Right atrium auricular region (tissue), 2 donors: ENCODE measurements at regions not wholly inside any gene's neighbourhood (a gene's known extent, or its start where the extent isn't known, plus 50 kb on each side); places are given as distances from the start of the nearest gene placed in this dataset.

Experiments used
- DNase-seq: peaks from one replicate; pipeline ENCODE4 v3.0.0-alpha.2; 2019; ENCODE audit warnings: low spot score
- H3K27ac ChIP-seq, 2 donors: fragments of 200-600 bp; sonication (generic); 1 replicate in 1 of 2; 2 replicates in 1 of 2; pipeline ENCODE4 v1.5.1; 2016 to 2019
- H3K27me3 ChIP-seq, 2 donors: fragments of 200-600 bp; sonication (generic); one replicate each; pipeline versions ENCODE4 v1.5.1 to v1.6.0; 2017 to 2019
- H3K36me3 ChIP-seq: fragments of 200-600 bp; sonication (generic); one replicate; pipeline ENCODE4 v1.5.1; 2016
- H3K4me1 ChIP-seq, 2 donors: fragments of 200-600 bp; sonication (generic); one replicate each; pipeline versions ENCODE4 v1.5.1 to v1.6.0; 2017 to 2019
- H3K4me3 ChIP-seq, 2 donors: fragments of 200-600 bp; sonication (generic); 1 replicate in 1 of 2; 2 replicates in 1 of 2; pipeline ENCODE4 v1.5.1; 2017 to 2019; ENCODE audit warnings: mild to moderate bottlenecking in 1 of 2, moderate library complexity in 1 of 2
- H3K9me3 ChIP-seq, 2 donors: fragments of 200-600 bp; sonication (generic); one replicate each; pipeline ENCODE4 v1.5.1; 2019
- TF ChIP-seq, protein P1 (sequence below), 2 donors: fragments of 200-600 bp; sonication (generic); IDR thresholded peaks; one replicate each; pipeline ENCODE4 v1.5.1; 2019; ENCODE audit warnings: antibody characterized with exemption in 2 of 2

DNA sequence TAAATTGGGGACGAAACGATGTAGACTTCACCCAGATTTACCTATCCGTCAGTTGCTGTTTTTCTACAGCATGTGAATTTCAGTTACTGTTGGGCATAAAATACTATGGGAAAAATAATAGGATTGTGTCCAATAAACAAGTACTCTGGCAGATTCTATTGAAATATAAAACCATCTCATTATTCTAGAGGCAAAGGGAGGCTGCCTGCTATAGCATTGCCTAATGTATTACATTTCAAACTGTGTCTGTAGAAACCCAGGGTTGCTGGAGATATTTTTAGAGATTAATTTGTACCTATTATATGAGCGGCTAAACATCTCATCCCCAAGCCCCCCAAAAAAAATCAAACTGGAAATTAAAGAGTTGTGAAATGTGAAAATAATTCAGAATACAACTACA is 159.6 kb upstream of the IL12A start:
- Histone ChIP-seq H3K27ac (no peak overlapping the region), H3K4me1 (peaks cover 0 to 30% of the 10 kb centered on the region in 2 donors), H3K4me3 (no peak overlapping the region)

DNA sequence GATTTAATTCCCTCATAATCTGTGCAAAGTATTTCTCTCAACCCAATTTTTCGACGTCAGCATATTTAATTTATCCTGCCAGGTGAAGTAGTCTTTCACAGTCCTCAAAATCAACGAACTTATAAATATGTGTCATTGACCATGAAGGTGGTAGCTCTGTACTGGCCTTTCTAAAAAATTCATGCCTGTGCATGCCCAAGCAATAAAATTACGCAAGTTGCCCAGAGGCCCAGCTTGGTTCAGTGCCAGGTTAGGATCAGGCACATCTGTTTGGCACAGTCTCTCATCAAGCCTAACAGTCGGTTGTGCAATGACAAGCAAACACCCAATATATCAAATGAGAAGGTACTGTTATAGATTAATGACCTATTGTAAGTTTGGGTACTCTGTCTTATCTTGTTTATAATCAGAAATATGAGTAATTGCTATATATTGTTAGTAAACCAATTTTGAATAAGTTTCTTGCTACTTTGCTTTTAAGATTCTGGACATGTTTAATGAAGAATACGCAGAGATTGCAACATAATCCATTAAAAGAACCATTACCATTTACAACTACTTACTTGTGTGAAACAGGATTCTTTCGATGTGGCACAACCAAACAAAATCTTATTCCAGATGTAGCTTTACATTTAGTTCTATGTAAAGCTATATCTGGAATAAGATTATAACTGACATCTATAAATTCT is 159.0 kb upstream of the IL12A start:
- H3K27ac ChIP-seq, result peak overlapping the region in 1 of 2 donors; percentile 17
- TF ChIP-seq, protein P1, sequence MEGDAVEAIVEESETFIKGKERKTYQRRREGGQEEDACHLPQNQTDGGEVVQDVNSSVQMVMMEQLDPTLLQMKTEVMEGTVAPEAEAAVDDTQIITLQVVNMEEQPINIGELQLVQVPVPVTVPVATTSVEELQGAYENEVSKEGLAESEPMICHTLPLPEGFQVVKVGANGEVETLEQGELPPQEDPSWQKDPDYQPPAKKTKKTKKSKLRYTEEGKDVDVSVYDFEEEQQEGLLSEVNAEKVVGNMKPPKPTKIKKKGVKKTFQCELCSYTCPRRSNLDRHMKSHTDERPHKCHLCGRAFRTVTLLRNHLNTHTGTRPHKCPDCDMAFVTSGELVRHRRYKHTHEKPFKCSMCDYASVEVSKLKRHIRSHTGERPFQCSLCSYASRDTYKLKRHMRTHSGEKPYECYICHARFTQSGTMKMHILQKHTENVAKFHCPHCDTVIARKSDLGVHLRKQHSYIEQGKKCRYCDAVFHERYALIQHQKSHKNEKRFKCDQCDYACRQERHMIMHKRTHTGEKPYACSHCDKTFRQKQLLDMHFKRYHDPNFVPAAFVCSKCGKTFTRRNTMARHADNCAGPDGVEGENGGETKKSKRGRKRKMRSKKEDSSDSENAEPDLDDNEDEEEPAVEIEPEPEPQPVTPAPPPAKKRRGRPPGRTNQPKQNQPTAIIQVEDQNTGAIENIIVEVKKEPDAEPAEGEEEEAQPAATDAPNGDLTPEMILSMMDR (IDR thresholded peaks at IDR 0.05), result no peak
- peaks cover 0 to 24% of the 10 kb centered on the region in 2 donors for H3K4me1 ChIP-seq
- no peaks in the 10 kb centered on the region for H3K27me3 ChIP-seq
- no peak overlapping the region for H3K4me3 ChIP-seq
- no peak for DNase-seq
- no peaks in the 10 kb centered on the region for H3K36me3 ChIP-seq
- no peaks in the 10 kb centered on the region for H3K9me3 ChIP-seq

More for the DNA sequence above, 159.6 kb upstream of the IL12A start:
- TF ChIP-seq, protein P1 (IDR thresholded peaks at IDR 0.05), result no peak
- DNase-seq, result no peak
- Histone ChIP-seq H3K9me3 (no peaks in the 10 kb centered on the region), H3K27me3 (no peaks in the 10 kb centered on the region), H3K36me3 (no peaks in the 10 kb centered on the region)

DNA sequence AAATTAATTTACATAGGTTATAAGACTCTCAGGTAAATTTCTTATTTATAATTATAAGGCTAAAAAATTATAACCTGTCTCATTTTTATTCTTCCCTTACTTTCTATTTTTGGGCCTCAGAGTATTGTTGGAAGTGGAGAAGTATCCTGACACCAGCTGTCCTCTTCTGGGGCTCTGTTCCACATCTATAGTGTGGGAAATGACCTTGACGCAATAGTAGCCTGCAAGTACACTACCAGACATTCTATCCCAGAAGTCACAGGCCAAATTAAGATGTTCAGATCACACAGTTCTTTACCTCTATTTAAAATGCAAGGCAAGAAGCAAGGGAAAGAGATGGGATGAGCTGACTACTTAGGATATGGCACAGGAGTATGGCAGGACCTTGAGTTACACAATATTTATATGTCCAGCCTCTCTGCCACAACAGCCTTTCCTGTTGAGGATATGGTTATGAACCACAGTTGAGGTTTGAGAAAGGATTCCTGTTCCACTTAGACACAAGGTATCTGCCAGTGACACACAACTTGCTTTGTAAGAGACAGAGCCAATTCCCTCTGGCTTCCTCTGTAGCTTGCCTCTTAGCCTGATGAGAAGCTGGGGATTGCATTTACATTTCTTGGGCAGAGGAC is 158.0 kb upstream of the IL12A start:
- peak overlapping the region; percentile 17 to 29 for H3K27ac ChIP-seq
- no peaks in the 10 kb centered on the region for H3K27me3 ChIP-seq
- TF ChIP-seq, protein P1 (IDR thresholded peaks at IDR 0.05), result no peak
- no peaks in the 10 kb centered on the region for H3K36me3 ChIP-seq
- H3K9me3 ChIP-seq, result no peaks in the 10 kb centered on the region
- no peak for DNase-seq
- peaks cover 0 to 18% of the 10 kb centered on the region in 2 donors for H3K4me1 ChIP-seq
- no peak overlapping the region for H3K4me3 ChIP-seq

DNA sequence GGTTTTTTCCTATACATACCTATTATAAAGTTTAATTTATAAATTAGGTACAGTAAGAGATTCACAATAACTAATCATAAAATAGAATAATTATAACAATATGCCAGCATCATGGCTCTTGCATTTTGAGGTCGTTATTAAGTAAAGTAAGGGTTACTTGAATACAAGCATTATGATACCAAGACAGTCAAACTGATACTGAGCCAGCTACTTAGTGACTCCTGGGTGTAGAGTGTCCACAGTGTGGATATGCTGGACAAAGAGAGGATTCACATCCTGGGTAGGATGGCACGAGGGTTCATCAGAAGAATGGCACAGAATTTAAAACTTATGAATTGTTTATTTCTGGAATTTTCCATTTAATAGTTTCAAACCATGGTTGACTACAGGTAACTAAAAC is 157.2 kb upstream of the IL12A start:
- no peaks in the 10 kb centered on the region for H3K36me3 ChIP-seq
- peak overlapping the region in 1 of 2 donors; percentile 17 for H3K27ac ChIP-seq
- H3K4me3 ChIP-seq, result no peak overlapping the region
- no peak for DNase-seq
- TF ChIP-seq, protein P1 (IDR thresholded peaks at IDR 0.05), result no peak
- no peaks in the 10 kb centered on the region for H3K9me3 ChIP-seq
- no peaks in the 10 kb centered on the region for H3K27me3 ChIP-seq
- peaks cover 0 to 23% of the 10 kb centered on the region in 2 donors for H3K4me1 ChIP-seq

DNA sequence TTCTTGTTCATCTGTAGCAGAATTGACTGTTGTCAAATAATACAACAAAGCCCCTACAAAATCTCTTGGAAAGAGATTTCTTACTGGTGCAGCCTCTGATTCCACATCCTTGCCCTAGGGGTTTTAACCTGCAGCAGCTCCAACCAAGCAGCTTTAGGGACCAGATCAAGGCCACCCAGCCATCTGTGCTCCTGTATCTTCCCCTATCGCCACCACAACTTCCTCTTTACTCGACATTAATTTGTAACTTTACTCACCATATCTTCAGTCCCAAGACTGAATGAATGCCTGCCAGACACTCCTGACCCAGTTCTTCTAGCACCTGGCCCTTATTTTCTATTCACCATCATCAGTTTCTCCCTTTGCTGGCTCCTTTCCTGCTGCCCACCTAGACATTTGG is 156.6 kb upstream of the IL12A start:
- no peaks in the 10 kb centered on the region for H3K27me3 ChIP-seq
- no peaks in the 10 kb centered on the region for H3K36me3 ChIP-seq
- H3K4me1 ChIP-seq, result peaks cover 0 to 28% of the 10 kb centered on the region in 2 donors
- no peaks in the 10 kb centered on the region for H3K9me3 ChIP-seq
- H3K27ac ChIP-seq, result no peak overlapping the region
- no peak overlapping the region for H3K4me3 ChIP-seq
- TF ChIP-seq, protein P1 (IDR thresholded peaks at IDR 0.05), result no peak
- no peak for DNase-seq
